NCI-H146 treated with DMSO at 0.1 percent for 48 hours (cell line): ENCODE measurements at regions not wholly inside any gene's neighbourhood (a gene's known extent, or its start where the extent isn't known, plus 50 kb on each side); places are given as distances from the start of the nearest gene placed in this dataset.
"Not testable (repeated sequence)": the region's sequence is repeated elsewhere in the genome, so short reads cannot be mapped to it uniquely, and the experiment has no call there.

Source experiments
- DNase-seq: peaks from one replicate; lab custom pipeline; 2025; ENCODE audit not compliant: unreplicated experiment; lab: John Stamatoyannopoulos, UW

- DNase-seq, result no peak
These were observed 162.5 kb downstream of the SOX3 start for GRCh38 chrX:140342410-140342809.

- no peak for DNase-seq
These were observed 167.6 kb downstream of the SOX3 start for GRCh38 chrX:140337263-140337662.

GRCh38 chrX:140318296-140318695 is 186.6 kb downstream of the SOX3 start:
- no peak for DNase-seq

DNA sequence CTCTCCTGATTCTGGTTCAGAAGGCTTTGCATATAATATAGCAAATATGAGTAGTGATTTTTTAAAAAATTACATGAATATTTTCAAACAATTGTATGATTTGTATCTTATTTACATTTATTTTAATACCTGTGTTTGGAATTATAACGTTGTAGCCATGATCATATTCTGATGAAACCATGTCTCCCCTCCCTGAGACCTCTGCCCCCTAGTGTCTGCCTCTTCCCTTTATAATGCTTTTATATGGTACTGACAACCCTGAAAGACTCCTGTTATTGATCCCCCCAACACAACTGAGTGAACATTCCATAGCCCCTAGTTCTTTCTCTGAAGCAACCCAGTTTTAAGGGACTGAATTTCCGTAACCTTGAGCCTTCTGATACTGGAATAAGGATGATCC is 187.4 kb downstream of the SOX3 start:
- DNase-seq, result no peak

DNA sequence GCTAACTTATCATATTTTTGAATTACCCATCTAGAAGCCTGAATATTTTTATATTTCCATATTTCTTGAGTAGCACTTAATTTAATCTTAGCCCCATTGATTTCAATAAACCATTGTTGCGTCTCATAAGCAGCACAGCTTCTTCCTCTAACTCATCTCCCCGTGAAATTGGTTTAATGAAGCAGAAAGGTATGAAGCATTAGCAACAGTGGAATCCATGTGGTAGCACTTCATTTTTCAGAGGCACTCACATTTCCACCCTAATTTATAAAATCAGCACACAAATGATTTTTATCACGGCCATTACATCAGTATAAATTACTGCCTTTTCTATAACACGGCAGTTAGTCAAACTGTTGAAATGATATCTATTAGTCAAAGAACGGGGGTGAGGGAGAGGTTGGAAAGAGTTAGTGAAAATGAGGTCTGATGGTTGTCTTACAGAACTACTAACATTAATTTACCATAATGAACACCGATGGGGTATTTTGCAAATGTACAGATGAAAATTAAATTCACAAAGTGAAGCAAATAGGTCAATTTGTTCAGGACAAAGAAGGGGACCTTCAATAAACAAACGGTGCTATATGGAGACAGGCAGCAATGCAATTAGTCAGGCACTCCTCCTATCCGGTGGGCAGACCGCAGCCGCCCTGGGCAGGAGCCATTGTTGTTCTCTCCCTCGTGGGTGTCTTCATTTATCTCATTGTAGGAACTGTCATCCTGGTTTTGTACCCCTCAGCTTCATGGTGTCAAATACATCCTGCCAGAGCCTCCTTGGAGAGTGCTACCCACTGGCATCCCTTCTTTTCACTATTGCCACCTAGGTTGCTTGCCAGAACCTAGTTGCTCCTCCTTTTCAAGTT is 205.7 kb downstream of the SOX3 start:
- no peak for DNase-seq

GRCh38 chrX:140297273-140297672 is 207.6 kb downstream of the SOX3 start:
- no peak for DNase-seq

DNA sequence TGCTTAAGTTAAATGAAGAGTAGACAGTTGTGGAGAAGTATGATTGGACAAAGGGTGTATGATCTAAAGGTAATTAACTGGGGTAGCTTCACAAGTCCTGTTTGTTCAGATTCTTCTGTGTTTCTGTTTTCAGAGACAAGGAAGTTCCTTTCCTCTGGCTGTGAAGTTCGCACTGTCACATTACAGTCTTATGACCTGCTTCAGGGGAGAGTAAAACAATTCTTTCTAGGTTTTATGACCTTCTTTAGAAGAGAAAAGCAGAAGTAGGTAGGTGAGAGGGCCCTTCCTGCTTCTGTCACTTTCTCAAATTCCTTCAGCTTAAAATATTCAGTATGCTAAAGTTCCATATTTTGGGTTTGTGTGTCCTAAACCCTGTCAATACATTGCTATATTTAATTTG is 211.9 kb downstream of the SOX3 start:
- no peak for DNase-seq

DNA sequence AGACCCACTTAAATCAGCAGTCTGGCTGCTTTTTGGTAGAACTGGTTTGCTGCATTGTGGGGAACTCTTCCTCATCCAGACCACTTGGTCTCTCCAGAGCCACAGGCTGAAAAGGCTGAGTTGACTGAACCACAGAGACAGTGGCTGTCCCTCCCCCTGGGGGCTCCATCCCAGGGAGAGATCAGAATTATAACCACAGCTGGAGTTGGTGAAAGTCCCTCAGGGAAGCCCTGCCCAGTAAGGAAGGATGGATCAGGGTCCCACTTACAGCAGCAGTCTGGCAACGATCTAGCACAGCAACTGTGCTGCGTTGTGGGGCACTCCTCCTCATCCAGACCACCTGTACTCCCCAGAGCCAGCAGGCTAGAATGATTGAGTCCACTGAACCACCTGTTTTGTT is 212.7 kb downstream of the SOX3 start:
- no peak for DNase-seq

- no peak for DNase-seq
These were observed 229.9 kb downstream of the SOX3 start for GRCh38 chrX:140274811-140275525.

- no peak for DNase-seq
These were observed 230.9 kb downstream of the SOX3 start for GRCh38 chrX:140273921-140274320.

DNA sequence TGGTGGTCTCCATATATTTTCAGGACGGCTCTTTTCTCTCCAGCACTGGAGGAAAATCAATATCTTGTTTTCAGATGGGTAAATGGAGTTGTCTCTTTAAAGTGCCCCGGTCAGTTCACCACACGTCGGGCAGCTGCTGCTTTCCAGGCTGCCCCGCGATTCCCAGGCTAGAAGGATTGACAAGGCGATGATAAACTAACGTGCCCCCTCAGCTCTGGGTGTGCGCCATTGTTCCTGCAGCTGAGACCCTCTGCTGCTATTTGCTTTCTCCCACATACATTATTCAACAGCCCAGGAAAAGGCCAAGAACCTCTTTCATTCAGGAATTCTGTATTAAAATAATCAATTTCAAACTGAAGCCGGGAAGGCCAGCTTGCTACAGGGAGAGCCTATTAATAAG is 254.5 kb downstream of the SOX3 start:
- no peak for DNase-seq

- no peak for DNase-seq
These were observed 255.8 kb downstream of the SOX3 start for GRCh38 chrX:140249088-140249487.

GRCh38 chrX:140229191-140229590 is 263.9 kb upstream of the CXorf66 start:
- DNase-seq, result no peak

- not testable (repeated sequence) for DNase-seq
These were observed 260.7 kb upstream of the CXorf66 start for GRCh38 chrX:140226037-140226436.

DNA sequence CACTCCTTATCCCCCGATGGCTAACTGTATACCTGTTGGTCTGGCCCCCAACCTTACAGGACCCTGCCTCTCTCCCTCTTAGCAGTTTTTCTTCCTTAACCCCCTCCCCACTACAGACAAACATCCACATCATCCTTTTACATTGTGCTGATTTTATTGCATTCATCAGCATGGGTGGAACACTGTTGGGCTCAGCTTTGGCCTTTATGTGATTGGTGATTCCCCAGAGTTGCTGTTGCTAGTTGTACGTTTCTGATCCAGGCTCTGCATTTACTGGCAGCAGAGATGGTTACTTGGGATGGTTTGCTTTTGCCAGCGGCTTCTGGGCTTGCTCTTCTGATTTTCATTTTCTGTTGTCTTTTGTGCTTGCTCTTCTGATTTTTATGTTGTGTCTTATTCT is 250.6 kb upstream of the CXorf66 start:
- not testable (repeated sequence) for DNase-seq

- not testable (repeated sequence) for DNase-seq
These were observed 249.2 kb upstream of the CXorf66 start for GRCh38 chrX:140214518-140214917.

DNA sequence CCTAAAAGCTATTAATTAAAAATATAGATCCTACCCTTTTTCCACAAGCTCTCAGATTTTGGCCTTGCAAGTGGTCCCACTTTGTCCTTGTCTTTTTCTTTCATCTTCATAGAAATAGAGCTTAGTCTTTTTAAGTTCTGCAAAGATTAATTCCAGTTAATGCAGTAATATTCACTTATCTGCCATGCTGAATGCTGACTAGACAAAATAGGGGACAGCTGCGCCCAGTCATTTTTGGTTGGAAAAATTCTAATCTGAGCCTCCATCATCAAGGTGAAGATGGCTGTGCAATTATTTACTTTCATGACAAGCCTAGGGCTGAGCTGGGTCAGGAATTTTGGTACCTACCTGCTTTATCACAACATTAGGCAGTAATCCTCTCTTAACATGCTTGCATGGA is 241.3 kb upstream of the CXorf66 start:
- DNase-seq, result no peak

GRCh38 chrX:140190441-140191108 is 225.3 kb upstream of the CXorf66 start:
- no peak for DNase-seq

- no peak for DNase-seq
These were observed 215.3 kb upstream of the CXorf66 start for GRCh38 chrX:140180585-140180984.

GRCh38 chrX:140177821-140178220 is 212.5 kb upstream of the CXorf66 start:
- DNase-seq, result no peak

DNA sequence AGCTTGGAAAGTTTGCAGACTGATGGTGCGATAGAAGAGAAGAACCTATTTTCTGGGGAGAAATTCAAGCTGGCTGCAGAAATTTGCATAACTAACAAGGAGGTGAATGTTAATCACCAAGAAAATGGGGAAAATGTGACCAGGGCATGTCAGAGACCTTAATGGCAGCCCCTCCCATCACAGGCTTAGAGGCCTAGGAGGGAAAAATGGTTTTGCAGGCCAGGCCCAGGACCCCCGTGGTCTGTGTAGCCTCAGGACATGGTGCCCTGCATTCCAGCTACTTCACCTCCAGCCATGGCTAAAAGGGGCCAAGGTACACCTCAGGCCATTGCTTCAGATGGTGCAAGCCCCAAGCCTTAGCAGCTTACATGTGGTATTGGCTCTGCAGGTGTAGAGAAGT is 207.1 kb upstream of the CXorf66 start:
- DNase-seq, result no peak

GRCh38 chrX:140167551-140167950 is 202.2 kb upstream of the CXorf66 start:
- no peak for DNase-seq
